ENCODE measurements at regions not wholly inside any gene's neighbourhood (a gene's known extent, or its start where the extent isn't known, plus 50 kb on each side); places are given as distances from the start of the nearest gene placed in this dataset.

GRCh38 chr1:72535470-72535869 is 253.1 kb upstream of the NEGR1 start:
- Mint-ChIP-seq H3K27me3 (ENCODE audit: low read depth in 3 of 3) (peaks cover 0 to 1% (median 0%) of the 10 kb centered on the region in 3 donors), H3K4me1 (no peaks in the 10 kb centered on the region), H3K9me3 (peaks cover 5 to 14% (median 8%) of the 10 kb centered on the region in 7 donors), H3K4me3 (no peak overlapping the region), H3K36me3 (no peaks in the 10 kb centered on the region), H3K27ac (no peak overlapping the region)
- Histone ChIP-seq H3K4me3 (replicated peaks in 1 of 3; ENCODE audit: low read depth in 2 of 3, low read length in 3 of 3) (no peak overlapping the region), H3K4me1 (ENCODE audit: control insufficient read depth in 1 of 2, insufficient read depth in 2 of 2, low read length in 2 of 2) (no peaks in the 10 kb centered on the region), H3K9me3 (replicated peaks in 1 of 2; ENCODE audit: control insufficient read depth in 1 of 2, insufficient read depth in 1 of 2, low read length in 2 of 2) (peaks cover 0 to 7% of the 10 kb centered on the region in 2 donors), H3K9ac (ENCODE audit: insufficient read depth, low read length, poor library complexity, severe bottlenecking) (no peak overlapping the region), H3K79me2 (ENCODE audit: insufficient read depth, low read length) (no peaks in the 10 kb centered on the region), H3K27me3 (ENCODE audit: control insufficient read depth in 2 of 2, insufficient read depth in 2 of 2, low read length in 2 of 2) (no peaks in the 10 kb centered on the region), H3K36me3 (replicated peaks in 1 of 2; ENCODE audit: control insufficient read depth in 1 of 2, insufficient read depth in 2 of 2, low read length in 2 of 2) (no peaks in the 10 kb centered on the region), H2AFZ (ENCODE audit: insufficient read depth, low read depth, low read length, poor library complexity, severe bottlenecking) (no peak overlapping the region), H3K4me2 (replicated peaks; ENCODE audit: extremely low read depth, low read length, poor library complexity, severe bottlenecking) (no peak overlapping the region), H4K20me1 (ENCODE audit: insufficient read depth, low read length) (no peaks in the 10 kb centered on the region), H3K27ac (ENCODE audit: low read depth in 1 of 2, low read length in 2 of 2) (no peak overlapping the region)
- DNase-seq = no peak
- no CpG with 5 or more reads among the region's 2 CpGs for WGBS (ENCODE audit: insufficient coverage)
- no peak for TF ChIP-seq CTCF (IDR thresholded peaks at IDR 0.05)
- intact Hi-C loops (cut with micrococcal nuclease) = no loop called here

- Histone ChIP-seq H3K9me3 (replicated peaks in 1 of 2; ENCODE audit: control insufficient read depth in 1 of 2, insufficient read depth in 1 of 2, low read length in 2 of 2) (no peaks in the 10 kb centered on the region), H3K4me2 (replicated peaks; ENCODE audit: extremely low read depth, low read length, poor library complexity, severe bottlenecking) (no peak overlapping the region), H3K36me3 (replicated peaks in 1 of 2; ENCODE audit: control insufficient read depth in 1 of 2, insufficient read depth in 2 of 2, low read length in 2 of 2) (no peaks in the 10 kb centered on the region), H4K20me1 (ENCODE audit: insufficient read depth, low read length) (no peaks in the 10 kb centered on the region), H3K27ac (ENCODE audit: low read depth in 1 of 2, low read length in 2 of 2) (no peak overlapping the region), H3K79me2 (ENCODE audit: insufficient read depth, low read length) (no peaks in the 10 kb centered on the region), H2AFZ (ENCODE audit: insufficient read depth, low read depth, low read length, poor library complexity, severe bottlenecking) (no peak overlapping the region), H3K27me3 (ENCODE audit: control insufficient read depth in 2 of 2, insufficient read depth in 2 of 2, low read length in 2 of 2) (no peaks in the 10 kb centered on the region), H3K4me3 (replicated peaks in 1 of 3; ENCODE audit: low read depth in 2 of 3, low read length in 3 of 3) (no peak overlapping the region), H3K9ac (ENCODE audit: insufficient read depth, low read length, poor library complexity, severe bottlenecking) (no peak overlapping the region), H3K4me1 (ENCODE audit: control insufficient read depth in 1 of 2, insufficient read depth in 2 of 2, low read length in 2 of 2) (no peaks in the 10 kb centered on the region)
- Mint-ChIP-seq H3K27ac (no peak overlapping the region), H3K4me3 (no peak overlapping the region), H3K36me3 (no peaks in the 10 kb centered on the region), H3K9me3 (peaks cover 0 to 9% (median 4%) of the 10 kb centered on the region in 7 donors), H3K4me1 (no peaks in the 10 kb centered on the region), H3K27me3 (ENCODE audit: low read depth in 3 of 3) (peaks cover 0 to 1% (median 0%) of the 10 kb centered on the region in 3 donors)
- TF ChIP-seq CTCF (IDR thresholded peaks at IDR 0.05) = no peak
- intact Hi-C loops (cut with micrococcal nuclease) = no loop called here
- WGBS (ENCODE audit: insufficient coverage) = no CpG with 5 or more reads among the region's 1 CpG
- no peak for DNase-seq
Measured at GRCh38 chr1:72530646-72531045, 248.3 kb upstream of the NEGR1 start.
